ENCODE measurements at regions not wholly inside any gene's neighbourhood (a gene's known extent, or its start where the extent isn't known, plus 50 kb on each side); places are given as distances from the start of the nearest gene placed in this dataset.

DNA sequence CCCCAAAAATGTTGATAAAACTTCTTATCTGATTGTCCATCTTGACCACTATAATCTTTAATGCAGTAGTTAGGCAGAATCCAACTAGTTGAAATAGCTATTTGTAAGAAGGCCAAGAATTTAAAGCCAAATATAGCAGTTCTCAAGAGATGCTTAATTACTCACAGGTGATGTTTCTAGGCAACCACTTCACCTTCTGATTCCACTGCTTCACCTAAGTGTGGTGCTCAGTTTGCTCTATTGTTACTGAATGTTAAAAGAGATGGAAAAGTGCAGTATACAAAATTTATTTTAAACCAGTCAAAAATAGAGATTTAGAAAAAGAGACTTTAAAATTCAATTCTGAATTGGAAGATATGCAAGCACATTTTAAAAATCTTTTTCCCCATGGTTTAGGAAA lies 539.4 kb downstream of the ZNF804A start (continued):
- TF ChIP-seq CTCF (IDR thresholded peaks at IDR 0.05 in 2 of 3, conservative IDR thresholded peaks at IDR 0.05 in 1 of 3; ENCODE audit: borderline replicate concordance in 1 of 3, insufficient read depth in 1 of 3, low read depth in 2 of 3, low read length in 2 of 3) = no peak
- no peak for TF ChIP-seq CEBPB (IDR thresholded peaks at IDR 0.05; ENCODE audit: low read depth)
- no peak for TF ChIP-seq EGR1 (IDR thresholded peaks at IDR 0.05; ENCODE audit: low read depth)
- TF ChIP-seq SP1 (IDR thresholded peaks at IDR 0.05; ENCODE audit: low read depth) = no peak
- no peak for TF ChIP-seq FOSL1 (IDR thresholded peaks at IDR 0.05; ENCODE audit: low read depth)
- TF ChIP-seq, protein P1, sequence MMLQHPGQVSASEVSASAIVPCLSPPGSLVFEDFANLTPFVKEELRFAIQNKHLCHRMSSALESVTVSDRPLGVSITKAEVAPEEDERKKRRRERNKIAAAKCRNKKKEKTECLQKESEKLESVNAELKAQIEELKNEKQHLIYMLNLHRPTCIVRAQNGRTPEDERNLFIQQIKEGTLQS (IDR thresholded peaks at IDR 0.05) = no peak
- no peak for TF ChIP-seq TCF7L2 (IDR thresholded peaks at IDR 0.05; ENCODE audit: borderline replicate concordance, extremely low read depth, insufficient read depth, insufficient read length)

- Histone ChIP-seq H3K79me2 (ENCODE audit: insufficient read depth, low read length) (no peaks in the 10 kb centered on the region), H3K4me1 (ENCODE audit: control insufficient read depth in 1 of 2, insufficient read depth in 2 of 2, low read length in 2 of 2) (no peaks in the 10 kb centered on the region), H3K9ac (ENCODE audit: low read length) (no peak overlapping the region), H3K9me2 (ENCODE audit: insufficient read depth) (no peaks in the 10 kb centered on the region), H3K27ac (ENCODE audit: low read depth, low read length) (no peak overlapping the region), H3K27me3 (ENCODE audit: insufficient read depth, low read length) (no peaks in the 10 kb centered on the region), H3K9me3 (ENCODE audit: control insufficient read depth in 1 of 2, insufficient read depth in 1 of 2, low read depth in 1 of 2, low read length in 2 of 2) (no peaks in the 10 kb centered on the region), H4K20me1 (ENCODE audit: insufficient read depth) (no peaks in the 10 kb centered on the region), H3K36me3 (ENCODE audit: control insufficient read depth in 1 of 2, insufficient read depth in 2 of 2, low read length in 2 of 2) (no peaks in the 10 kb centered on the region), H3K4me3 (replicated peaks in 1 of 2; ENCODE audit: low read depth in 1 of 2, low read length in 2 of 2) (no peak overlapping the region), H3K4me2 (ENCODE audit: low read length) (no peak overlapping the region), H2AFZ (ENCODE audit: low read depth, low read length, poor library complexity, severe bottlenecking) (no peak overlapping the region)
- DNase-seq (ENCODE audit: low read depth, low spot score) = no peak
- no TSS peak for BruUV-seq (replicated peaks)
- intact Hi-C loops (cut with micrococcal nuclease) = no loop called here
- TF ChIP-seq CEBPB (IDR thresholded peaks at IDR 0.05; ENCODE audit: low read depth) (no peak), EGR1 (IDR thresholded peaks at IDR 0.05; ENCODE audit: low read depth) (no peak)
- ChIA-PET CTCF (no interaction called here), RAD21 (ENCODE audit: low non-redundant PET in 1 of 2, low total read pairs in 2 of 2, uncharacterized antibody in 2 of 2, unreplicated experiment in 2 of 2) (no interaction called here), POLR2A (no interaction called here)
- no peak for ATAC-seq
These were observed 544.3 kb downstream of the ZNF804A start for GRCh38 chr2:185142677-185143076.

Data from HCT116 (cell line).